NCI-H774 (cell line): ENCODE measurements at regions not wholly inside any gene's neighbourhood (a gene's known extent, or its start where the extent isn't known, plus 50 kb on each side); places are given as distances from the start of the nearest gene placed in this dataset.

Experiments used
- DNase-seq: peaks from one replicate; lab custom pipeline; 2025; lab: John Stamatoyannopoulos, UW

GRCh38 chr13:111456452-111457230 lies 136.2 kb downstream of the TEX29 start:
- no peak for DNase-seq

- DNase-seq, result no peak
These were observed 137.6 kb downstream of the TEX29 start for GRCh38 chr13:111458001-111458531.

DNA sequence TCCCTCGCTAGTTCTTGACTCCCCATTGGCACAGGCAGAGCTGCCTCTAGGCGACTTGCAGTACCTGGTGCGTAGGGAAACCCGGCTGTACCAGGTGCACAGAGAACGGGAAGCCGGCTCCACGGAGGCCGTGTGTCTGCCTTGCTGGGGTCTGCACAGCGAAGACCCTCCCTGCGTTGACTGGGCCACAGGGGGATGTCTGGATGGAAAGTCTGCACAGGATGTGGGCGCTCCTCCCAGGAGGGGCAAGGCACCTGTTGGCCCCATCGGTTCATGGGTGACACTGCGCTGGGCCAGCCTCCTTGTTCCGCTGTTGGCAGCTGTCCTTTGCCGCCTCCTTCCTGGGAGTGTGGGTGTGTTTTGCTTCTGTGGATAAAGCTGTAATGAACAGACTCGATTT lies 138.3 kb downstream of the TEX29 start:
- no peak for DNase-seq

GRCh38 chr13:111459803-111460547 lies 139.5 kb downstream of the TEX29 start:
- no peak for DNase-seq

DNA sequence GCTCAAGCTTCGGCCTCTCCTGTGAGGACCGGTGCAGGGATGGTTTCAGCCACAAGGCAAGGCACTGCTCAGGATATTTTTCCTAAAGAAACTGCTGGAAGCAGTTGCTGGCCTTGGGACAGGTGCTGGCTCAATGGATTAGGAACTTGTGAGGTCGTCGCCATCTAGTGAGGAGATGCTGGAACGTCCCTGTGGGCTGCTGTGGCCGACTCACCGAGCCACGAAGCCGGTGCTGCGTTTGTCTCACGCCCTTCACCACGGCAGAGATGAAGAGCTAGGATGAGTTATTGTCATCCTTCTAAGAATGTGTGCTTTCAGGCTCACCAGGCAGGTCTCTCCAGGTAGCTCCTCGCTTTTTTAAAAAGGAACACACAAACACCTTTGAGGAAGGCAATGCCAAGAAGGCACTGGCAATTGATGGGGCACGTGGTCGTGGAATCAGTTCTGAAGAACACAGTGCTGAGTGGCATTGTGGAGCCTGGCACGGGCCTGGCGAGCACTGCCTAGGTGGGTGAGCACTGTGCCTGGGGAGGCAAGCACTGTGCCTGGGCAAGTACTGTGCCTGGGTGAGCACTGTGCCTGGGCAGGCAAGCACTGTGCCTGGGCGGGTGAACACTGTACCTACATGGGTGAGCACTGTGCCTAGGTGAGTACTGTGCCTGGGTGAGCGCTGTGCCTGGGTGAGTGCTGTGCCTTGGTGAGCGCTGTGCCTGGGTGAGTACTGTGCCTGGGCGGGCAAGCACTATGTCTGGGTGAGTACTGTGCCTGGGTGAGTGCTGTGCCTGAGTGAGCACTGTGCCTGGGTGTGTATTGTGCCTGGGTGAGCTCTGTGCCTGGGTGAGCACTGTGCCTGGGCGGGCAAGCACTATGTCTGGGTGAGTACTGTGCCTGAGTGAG lies 140.4 kb downstream of the TEX29 start:
- DNase-seq, result peak; percentile 83

- no peak for DNase-seq
These were observed 141.2 kb downstream of the TEX29 start for GRCh38 chr13:111461445-111462149.

GRCh38 chr13:111462221-111462764 lies 141.9 kb downstream of the TEX29 start:
- no peak for DNase-seq

DNA sequence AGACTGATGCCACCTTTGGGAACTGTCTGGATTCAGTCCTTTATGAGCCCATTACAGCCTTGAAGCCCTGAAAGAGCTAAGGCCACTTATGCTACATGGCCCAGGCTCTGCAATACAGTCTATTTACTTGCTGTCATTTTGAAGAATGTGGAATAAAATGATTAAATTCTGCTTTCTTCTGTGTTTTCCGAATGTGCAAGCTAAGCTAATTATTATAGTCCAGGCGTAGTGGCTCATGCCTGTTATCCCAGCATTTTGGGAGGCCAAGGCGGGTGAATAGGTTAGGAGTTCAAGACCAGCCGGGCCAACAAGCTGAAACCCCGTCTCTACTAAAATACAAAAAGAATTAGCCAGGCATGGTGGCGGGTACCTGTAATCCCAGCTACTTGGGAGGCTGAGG lies 142.5 kb downstream of the TEX29 start:
- DNase-seq, result no peak

DNA sequence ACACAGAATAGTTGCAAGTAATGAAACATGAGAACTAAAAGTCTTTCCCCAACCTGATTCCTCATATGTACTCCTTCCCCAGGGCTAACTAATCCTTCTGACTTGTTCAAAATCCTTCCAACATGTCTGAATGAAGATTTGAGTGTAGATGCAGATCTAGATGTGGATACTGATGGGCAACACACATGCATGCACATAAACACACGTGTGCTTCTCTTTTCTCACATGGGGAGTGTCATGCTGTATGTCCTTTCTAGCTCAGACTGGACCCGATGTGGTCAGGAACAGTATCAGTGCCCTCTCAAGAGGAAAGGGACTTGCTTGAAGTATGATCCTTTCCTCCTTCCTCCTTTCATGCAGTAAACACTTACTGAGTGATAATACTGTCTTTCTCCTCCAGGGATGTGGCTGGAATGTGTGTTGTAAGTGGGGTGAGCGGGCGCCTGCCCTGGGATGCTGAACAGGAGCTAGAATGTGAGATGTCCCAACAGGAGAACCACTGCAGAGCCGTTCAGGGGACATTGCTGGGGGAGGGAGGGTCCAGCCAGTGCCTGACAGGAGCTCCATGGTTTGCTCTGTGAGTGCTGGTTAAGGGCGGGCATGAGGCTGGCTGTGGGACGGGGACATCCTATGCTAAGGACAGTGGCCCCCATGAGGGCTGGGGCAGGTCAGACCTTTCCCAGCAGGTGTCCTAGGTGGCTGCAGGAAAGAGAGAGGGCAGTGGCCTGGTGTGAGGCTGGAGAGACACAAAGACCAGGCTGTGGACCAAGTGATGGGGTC lies 146.9 kb downstream of the TEX29 start:
- DNase-seq, result no peak

- DNase-seq, result no peak
These were observed 147.9 kb downstream of the TEX29 start for GRCh38 chr13:111468037-111468959.

DNA sequence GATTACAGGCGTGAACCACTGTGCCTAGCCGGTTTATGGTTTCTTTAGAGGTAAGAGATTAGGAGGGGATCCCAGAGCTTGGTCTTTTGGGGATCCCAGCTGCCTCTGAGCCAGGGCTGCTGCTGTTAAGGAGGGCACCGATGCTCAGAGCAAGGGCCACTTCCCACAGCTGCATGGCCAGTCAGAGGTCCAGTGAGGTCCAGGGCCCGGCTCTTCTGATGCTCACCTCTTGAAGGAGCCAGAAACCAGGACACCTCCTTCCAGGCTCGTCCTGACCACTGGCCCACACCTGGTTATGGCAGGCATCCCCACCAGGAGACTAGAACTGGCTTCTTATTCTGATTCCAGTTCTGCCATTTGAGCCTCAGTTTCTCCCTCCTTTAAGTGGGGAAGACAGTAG lies 149.0 kb downstream of the TEX29 start:
- DNase-seq, result no peak

- DNase-seq, result no peak
These were observed 149.6 kb downstream of the TEX29 start for GRCh38 chr13:111469916-111470506.

DNA sequence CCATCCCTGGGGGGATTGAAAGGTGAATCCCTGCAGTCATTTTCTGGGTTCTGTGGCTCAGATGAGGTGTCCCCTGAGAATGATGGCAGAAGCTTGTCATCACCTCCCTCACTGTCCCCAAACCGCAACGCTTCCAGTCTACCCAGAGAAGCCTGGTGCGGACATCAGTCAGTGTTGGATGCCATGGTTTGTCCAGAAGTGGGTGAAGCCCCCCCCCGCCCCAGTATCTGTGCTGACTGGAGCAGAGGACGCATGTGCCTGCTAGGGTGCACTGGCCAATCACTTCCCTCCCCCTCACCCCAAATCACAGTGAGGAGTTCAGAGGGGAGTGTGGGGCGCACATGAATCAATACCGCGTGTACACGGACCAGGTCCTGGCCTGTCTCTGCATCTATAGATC lies 150.5 kb downstream of the TEX29 start:
- no peak for DNase-seq

DNA sequence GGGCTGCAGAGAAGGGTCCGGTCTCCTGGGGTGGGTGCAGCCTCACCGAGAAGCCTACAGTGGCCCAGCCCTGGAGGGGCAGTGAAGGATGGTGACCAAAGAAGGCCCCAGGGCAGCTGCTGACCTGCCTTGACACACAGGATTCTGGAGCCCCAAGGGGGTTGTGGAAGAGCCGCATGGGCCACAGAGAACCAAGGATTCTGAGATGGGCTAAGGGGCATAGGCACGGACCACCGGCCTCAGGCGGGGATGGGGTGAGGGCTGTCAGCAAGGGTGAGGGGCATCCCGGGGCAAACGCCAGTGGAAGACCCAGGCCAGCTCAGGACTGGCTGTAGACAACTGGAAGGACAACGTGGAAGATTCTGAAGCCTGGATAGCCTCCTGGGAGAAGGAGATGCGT lies 151.6 kb downstream of the TEX29 start:
- DNase-seq, result no peak

GRCh38 chr13:111472559-111473460 lies 152.4 kb downstream of the TEX29 start:
- peak; percentile 77 for DNase-seq

DNA sequence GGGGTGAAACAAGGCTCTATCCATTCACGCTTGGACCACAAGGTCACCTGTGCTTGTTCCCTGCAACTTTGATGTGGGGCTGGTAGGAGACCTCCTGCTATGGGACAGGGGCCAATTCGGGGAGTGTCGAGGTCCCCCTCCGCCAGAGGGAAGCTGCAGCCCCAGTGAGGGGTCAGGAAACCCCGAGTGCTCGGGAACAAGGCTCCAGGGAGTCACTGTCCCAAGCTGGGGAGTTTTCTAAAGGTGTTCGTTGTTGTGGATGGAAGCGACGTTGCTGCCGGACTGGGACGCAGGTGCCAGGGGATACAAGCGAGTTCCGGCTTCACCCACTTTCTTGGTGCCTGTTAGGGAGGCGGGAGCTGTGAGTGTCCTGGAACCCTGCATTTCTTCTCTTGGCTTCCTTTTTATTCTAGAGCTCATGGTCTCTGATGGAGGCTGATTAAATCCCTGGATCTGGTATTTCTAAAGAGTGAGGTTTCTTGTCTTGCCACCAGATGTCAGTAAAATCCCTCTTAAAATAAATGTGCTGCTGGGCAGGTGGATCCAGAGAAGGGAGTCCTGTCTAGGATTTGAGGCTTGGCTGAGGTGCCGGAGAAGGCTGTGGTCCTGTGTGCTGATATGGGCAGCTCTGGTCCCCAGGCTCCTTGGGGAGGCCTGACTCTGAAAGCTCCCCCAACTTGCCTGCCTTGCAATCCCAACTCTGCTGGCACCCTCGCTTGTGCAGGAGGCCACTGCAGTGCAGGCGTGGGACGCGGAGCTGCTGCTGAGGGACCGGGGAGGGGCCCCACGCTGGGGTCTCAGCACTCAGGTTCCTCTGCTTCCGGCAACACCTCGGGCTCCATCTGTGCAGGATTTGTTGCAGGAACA lies 153.9 kb downstream of the TEX29 start:
- DNase-seq, result peak; percentile 96

- DNase-seq, result no peak
These were observed 155.0 kb downstream of the TEX29 start for GRCh38 chr13:111475488-111475887.
